HG02571 (cell line): ENCODE measurements at regions not wholly inside any gene's neighbourhood (a gene's known extent, or its start where the extent isn't known, plus 50 kb on each side); places are given as distances from the start of the nearest gene placed in this dataset.

Source experiments
- ATAC-seq: cut with Tn5 transposase; IDR thresholded peaks from one replicate; pipeline ENCODE4 v1.9.1; 2021; ENCODE audit warnings: mild to moderate bottlenecking, moderate library complexity; ENCODE audit not compliant: unreplicated experiment

DNA sequence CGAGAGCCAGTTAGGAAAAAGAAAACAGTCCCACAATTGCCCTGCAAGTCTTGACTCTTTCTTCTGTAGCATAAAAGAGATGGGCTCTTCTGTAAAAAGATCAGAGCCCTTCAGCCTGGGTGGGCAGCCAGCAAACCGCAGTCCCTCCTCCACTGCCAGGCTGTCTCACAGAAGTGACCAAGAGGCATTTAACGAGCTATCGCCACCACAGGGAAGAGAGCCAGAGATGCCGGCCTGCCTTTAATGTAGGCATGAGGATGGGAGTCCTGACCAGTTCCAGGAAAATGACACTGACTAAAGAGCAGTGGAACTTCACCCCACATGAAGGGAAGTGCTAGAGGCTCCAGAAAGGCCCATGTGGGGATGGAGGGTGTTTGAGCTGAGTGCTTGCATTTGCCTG lies 264.6 kb downstream of the NDUFS4 start:
- no peak for ATAC-seq

DNA sequence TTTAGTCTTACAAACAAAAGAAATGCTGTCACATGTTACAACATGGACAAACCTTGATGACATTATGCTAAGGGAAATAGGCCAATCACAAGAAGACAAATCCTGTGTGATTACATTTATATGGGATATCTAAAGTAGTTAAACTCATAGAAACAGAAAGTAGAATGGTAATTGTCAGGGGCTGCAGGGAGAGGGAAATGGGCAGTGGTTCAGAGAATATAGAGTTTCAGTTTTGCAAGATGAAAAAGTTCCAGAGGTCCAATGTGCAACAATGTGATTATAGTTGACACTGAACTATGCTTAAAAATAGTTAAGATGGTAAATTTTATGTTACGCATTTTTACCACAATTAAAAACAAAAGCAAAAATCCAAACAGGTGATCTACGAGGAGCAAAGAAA lies 265.5 kb downstream of the NDUFS4 start:
- ATAC-seq: no peak

DNA sequence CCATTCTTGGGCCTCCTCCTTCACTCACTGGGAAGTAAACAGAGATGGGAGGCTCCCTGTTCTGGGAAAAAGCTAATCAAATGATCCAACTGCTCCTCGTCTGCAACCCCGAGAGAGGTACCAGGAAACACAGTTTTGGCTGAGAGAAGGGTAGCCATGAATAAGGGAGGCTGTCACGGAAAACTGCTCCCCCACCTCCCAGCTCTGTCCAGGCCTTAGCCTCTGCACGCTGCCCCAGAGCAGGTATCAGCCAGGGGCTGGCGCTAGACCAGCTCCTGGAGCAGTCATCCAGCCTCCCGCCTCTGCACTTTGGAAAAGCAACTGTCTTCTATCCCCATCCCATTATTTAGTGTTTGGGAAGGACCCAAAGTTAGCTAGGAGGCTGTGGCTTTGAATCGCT lies 266.1 kb downstream of the NDUFS4 start:
- no peak for ATAC-seq

DNA sequence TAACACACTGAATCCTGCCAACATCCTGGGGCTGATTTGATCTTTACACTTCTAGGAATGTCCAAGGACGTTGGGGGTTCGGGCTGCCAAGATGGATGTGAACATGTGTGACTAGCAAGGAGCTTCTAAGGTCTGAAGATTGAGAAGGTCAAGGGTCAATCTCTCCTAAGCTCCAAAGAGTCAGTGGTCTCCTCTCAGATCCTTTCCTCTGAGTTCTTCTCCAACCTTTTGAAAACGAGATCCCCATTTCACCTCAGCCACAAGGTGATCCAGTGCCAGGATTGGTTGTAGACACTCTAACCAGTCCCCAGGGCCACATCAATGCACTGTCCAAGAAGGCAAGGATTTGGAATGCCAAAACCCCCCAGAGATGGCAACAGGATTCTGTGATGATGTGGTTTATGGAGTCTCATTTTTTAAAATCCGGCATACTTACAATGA lies 266.8 kb downstream of the NDUFS4 start:
- no peak for ATAC-seq

DNA sequence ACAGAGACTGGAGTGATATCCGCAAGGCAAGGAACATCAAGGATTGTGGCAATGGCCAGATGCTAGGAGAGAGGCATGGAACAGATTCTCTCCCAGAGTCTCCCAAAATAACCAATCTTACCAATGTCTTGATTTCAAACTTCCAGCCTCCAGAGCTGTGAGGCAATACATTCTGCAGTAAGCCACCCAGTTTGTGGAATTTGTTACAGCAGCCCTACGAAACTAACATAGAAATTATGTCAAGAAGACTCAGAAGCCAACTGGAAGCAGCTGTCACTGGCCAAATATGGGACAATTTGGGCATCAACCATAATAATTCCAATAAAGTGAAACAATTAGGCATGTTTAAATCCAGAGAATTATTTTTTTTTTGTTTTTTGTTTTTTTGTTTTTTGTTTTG lies 271.1 kb downstream of the NDUFS4 start:
- no peak for ATAC-seq
